HCEC 1CT (cell line): ENCODE measurements at regions not wholly inside any gene's neighbourhood (a gene's known extent, or its start where the extent isn't known, plus 50 kb on each side); places are given as distances from the start of the nearest gene placed in this dataset.
A peak's percentile ranks its signal among the peaks of the same experiment; 100 is the strongest.
"Not testable (repeated sequence)": the region's sequence is repeated elsewhere in the genome, so short reads cannot be mapped to it uniquely, and the experiment has no call there.

Experiments used
- DNase-seq: peaks from one replicate; pipeline ENCODE4 v3.0.0-alpha.2; 2017

DNA sequence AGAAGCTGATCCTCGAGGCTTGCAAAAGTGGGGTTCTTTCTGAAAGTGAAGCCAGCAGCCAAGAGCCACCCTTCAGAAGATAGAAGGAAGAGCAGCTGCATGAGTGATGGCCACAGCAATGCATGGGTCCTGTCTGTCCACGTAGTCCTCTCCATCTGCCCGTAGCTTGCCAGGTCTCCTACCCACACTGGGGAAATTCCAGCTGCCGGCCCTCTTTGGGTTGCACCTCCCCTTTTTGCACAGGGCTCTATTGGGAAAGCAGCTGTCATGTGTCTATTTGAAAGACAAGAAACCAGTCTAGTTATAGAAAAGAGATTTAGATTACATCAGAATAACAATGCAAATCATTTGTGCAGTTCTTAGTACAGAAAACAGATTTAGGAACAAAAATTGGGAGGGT lies 204.4 kb downstream of the GIPC2 start:
- DNase-seq: no peak

DNA sequence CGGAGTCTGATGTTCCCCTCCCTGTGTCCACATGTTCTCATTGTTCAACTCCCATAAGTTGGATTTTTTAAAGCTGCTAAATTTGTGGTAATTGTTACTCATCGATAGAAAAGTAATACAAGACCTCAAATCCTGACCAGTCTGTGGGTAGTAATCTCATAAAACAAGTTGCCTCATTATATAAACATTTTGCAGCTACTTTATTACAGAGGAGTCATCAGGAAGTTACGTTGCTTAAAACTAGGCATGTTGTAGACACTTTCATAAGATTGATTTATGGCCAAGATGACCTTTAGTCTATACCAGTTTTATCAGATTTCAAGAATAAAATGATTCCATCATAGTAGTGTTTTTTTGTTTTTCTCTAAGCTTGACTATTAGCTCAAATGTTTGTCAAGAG lies 208.8 kb downstream of the GIPC2 start:
- peak; percentile 93 for DNase-seq

DNA sequence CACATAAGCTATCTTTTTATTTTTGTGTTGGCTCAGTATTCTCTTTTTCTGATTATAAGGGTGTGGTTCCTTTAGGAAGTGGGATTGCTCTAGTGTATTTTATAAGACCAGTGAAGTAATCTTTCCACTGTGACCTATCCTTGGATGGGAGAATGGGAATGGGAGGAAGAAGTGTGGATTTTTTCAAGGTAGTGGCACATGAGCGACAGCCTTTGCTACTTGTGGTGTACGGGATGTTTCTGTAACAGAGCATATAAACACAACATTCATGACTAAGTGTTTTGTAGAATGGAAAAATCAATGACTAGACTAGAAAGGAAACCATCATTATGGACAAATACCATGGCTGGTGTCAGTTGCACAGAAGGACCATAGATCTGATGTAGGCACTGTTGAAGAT lies 209.6 kb downstream of the GIPC2 start:
- peak; percentile 71 for DNase-seq

DNA sequence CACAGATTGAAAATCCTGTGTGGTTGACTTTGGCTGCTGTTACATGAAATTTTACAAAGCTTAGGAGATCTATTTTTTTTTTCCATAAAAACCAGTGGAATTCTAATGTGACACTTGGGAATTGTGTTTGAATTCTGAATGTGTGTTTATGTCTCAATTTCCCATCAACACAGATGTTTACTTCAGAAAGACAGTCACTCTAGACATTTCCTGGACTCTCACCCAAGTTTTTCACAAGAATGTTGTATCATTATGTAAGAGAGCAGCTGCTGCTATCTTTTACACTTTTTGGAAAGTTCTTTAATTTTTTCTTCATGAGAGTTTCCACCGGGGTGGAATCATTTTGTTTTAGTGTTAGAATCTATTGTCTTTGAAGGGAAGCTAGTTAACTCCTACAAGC lies 210.1 kb downstream of the GIPC2 start:
- DNase-seq: no peak

DNA sequence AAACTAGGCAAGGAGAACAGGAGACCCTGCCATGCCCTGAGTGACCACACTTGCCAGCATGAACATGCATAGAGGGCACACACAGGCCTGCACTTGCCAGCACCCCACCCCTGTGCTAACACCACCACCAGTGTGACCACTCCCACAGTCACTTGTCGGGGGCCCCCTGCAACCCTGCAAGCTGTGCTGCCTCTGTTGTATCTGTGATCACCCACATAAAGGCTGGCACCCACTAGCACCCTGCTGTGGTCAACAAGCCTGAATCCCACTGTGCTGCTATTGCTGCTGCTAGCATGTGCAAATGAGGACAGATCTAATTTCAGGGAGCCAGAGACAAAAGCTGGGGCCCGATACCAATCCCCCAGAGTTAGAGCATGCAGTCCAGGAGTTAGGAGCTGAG lies 217.7 kb downstream of the GIPC2 start:
- DNase-seq: no peak

DNA sequence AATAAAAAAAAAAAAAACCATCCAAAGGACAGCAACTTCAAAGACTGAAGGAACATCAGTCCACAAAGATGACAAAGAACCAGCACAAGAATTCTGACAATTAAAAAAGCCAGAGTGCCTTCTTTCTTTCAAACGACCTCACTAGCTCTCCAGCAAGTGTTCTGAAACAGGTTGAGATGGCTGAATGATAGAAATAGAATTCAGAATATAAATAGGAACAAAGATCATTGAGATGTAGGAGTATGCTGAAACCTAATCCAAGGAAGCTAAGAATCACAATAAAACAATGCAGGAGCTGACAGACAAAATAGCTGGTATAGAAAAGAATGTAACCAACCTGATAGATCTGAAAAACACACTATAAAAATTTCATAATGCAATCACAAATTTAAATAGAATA lies 218.2 kb downstream of the GIPC2 start:
- no peak for DNase-seq

DNA sequence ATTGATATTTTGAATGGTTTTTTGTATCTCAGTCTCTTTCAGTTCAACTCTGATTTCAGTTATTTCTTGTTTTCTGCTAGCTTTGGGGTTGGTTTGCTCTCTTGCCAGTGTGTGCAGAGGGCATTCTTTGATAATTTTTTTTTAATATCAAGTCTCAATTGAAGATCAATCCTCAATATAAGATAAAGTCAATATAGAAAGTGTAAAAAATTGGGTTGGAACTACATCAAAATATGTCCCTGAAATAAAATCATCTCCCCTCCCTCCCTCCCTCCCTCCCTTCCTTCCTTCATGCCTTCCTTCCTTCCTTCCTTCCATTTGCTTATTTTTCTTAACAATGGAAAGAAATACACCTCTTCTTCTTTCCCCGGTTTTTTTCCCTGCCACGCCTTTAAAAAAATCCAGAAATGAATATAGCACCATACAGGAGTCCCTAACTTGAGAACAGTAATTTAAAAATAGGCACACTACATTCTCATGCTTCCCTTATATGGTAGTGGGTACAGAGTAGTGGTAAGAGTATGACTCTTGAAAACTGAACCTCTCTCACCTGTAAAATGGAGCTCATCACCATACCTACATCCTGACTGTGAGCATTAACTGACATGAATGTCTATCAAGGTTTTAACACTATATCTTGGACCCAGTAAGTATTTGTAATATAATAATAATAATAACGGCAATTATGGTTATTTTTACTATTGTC lies 221.9 kb downstream of the GIPC2 start:
- DNase-seq: no peak

DNA sequence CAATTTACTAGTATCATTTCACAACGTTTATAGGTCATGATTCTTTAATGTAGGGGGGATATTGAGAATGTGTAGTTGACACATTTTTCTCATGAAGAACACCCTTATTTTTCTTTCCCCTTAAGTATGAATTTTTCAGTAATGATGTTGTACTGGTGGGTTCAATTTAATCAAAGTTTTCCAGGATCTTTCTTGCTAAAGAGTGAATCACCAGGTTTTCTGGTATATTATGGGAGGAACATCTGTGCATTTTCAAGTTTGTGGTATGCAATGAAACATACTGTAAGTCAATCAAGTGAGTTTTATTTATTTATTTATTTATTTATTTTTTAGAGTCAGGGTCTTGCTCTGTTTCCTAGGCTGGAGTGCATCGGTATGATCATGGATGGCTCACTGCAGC lies 221.2 kb upstream of the PTGFR start:
- DNase-seq: no peak

DNA sequence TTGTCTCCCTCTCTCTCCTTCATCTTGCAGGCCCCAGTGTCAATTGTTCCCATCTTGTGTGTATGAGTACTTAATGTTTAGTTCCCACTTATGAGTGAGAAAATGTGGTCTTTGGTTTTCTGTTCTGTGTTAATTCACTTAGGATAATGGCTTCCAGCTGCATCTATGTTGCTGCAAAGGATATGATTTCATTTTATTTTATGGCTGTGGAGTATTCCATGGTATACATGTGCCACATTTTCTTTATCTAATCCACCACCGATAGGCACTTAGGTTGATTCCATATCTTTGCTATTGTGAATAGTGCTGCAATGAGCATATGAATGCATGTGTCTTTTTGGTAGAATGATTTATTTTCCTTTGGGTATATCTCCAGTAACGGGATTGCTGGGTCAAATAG lies 219.4 kb upstream of the PTGFR start:
- not testable (repeated sequence) for DNase-seq

DNA sequence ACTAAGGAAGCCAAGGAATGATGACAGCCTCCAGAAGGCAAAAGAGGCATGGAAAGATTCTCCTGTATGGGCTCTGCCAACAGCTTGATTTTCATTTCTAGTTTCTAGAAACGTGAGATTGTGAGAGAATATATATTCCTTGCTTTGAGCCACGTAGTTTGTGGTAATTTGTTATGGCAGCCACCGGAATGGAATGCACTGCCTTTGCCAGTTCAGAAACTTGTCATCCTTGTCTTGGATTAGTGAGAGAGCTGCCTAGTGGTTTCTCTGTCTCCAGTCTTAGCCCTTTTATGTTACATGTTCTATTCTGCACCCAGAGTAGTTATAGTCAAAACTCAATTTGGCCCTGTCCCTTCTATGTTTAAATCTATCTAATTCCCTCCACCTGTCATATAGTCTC lies 216.0 kb upstream of the PTGFR start:
- DNase-seq: peak; percentile 85

DNA sequence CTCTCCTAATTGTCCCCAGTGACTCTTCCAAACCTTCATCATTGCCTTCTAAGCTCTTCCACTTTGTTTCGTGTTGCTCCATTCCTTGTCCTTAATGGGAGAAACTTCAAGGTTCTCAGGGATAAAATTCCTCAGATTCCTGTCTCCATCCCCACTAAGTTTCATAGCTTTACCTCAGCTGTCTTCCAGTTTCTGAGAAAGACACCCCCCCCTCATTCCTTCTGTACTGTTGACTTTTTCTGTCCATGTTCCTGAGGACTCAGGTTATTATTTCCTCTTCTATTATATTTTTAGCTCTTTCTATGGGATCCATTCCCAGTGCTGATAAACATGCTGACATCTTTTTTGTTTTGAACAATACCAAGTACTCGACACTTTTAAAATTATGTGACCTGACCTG lies 215.3 kb upstream of the PTGFR start:
- DNase-seq: no peak

DNA sequence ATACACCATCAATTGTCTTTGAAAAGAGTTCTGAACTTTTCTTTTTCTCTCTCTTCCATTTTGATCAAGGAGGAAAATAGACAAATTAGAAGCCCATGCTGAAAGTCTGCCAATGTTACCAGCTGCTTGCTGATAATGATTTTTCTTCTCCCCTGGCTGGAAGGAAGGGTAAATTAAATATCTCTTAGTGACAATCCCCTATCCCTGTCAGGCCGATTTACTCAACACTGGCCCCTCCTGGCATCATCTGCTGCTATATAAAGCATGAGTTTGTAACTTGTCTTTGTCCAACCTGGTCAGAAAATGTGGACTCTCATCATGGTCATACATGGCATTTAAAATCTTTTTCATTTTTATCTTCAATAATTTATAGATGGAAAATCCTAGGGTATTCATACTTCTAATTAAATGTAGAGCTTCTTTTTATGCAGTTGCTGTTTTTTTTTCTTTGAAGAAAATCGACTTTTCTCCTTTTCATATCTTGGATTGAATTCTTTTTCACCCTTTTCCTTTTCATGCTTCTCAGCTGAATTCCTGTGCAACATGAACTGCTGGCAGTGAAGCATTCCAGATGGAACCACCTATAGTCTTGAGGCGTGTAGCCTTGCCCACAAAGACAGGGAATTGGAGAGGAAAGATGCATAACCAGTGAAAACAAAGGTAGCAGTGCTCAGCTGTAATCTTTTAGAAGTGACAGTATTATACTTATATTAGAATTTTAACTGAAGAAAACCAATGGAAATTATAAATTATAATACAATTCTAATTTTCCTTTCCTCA lies 214.7 kb upstream of the PTGFR start:
- no peak for DNase-seq

DNA sequence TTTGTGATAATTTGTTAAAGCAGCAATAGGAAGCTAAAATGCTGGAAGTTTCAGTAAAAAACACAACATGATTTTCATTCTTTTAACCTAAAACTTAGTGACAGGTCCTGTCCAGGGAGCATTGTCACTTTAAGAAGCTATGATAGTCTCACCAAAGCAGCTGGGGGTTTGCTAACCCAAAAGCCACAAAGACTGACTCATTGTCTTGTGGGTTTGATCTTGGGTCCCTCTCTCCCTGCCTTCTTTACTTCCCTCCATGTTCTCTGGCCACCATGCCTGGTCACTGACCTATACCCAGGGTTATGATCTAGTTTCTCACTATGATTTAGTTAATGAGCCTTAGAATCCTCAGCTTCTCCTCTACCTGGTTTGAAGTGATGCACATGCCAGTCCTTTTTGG lies 213.5 kb upstream of the PTGFR start:
- peak; percentile 87 for DNase-seq

DNA sequence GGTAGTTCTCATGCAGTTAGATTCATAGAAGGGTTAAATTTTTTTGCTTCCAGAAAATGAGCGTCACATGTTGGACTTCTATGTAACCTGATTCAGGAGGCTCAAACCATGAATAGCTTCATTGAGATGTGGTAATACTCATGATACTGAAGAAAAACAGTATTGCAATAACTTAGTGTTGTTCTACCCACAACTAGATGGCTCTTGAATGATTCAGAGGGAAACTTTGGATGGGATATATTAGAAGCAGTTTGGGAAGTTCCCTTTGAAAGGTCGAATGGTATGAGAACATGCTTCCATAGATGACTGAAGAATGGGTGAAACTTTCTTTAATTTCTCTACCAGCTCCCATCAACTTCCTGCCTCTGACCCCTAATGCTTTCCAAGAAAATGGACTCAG lies 211.7 kb upstream of the PTGFR start:
- DNase-seq: peak; percentile 97

DNA sequence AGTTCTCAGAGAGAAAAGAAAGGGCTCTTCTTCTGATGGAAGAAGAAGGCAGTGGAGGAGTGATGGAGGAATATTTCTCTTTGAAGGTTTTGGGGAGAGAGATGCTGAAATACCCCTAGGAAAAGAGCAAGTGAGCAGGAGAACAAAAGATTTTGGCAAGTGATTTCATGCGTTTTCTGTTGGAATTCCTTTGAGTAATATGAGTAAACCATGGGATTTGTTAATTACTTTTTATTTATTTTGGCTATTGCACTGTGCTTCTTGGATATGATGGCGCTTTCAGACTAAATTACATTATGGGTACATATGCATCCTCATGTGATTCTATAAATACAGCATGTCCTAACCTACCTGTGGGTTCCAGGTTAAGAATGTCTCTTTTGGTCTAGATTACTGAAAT lies 210.1 kb upstream of the PTGFR start:
- DNase-seq: no peak

DNA sequence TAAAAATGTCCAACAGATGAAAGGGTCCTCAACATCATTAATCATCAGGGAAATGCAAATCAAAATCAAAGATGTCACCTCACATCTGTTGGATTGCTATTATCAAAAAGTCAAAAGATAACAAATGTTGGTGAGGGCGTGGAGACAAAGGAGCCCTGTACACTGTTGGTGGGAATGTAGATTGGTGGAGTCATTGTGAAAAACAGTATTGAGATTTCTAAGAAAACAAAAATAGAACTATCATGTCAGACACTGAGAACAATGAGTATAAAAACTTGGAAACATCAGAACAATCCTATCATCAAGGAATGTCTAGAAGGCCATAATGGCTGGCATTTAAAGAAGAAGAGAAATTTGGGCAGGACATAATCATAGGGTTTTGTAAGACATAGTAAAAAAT lies 209.2 kb upstream of the PTGFR start:
- DNase-seq: no peak

DNA sequence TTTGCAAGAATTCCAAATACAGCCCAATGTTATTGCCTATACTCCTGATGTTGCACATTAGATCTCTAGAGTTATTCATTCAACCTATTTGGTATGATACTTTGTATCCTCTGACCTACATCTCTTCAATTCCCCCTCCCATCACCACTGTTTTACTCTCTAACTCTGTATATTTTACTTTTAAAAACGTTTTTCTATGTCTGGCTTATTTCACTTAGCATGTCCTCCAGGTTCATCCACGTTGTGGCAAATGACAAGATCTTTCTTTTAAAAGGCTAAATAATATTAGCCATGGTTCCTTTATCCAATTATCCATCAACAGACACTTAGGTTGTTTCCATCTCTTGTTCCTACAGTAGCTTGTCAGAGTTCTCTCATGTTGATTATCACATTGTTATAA lies 207.1 kb upstream of the PTGFR start:
- DNase-seq: no peak

DNA sequence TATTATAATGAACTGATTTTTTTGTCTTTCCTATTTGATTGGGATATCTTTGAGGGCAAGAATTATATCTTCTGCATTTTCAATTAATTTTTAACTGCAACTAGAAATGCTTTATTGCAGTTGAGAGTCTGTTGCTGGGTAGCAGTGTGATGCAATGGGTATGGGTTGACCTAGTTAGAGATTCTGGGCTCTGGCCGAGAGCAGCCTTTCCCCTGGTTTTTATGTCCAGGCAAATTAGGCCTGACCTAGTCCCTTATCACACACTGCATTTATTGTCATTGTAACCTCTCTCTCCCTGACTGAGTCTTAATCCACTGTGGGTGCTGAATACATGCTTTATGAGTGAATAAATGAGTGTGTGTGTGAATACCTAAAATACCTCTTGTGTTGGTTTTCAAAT lies 206.4 kb upstream of the PTGFR start:
- DNase-seq: no peak

DNA sequence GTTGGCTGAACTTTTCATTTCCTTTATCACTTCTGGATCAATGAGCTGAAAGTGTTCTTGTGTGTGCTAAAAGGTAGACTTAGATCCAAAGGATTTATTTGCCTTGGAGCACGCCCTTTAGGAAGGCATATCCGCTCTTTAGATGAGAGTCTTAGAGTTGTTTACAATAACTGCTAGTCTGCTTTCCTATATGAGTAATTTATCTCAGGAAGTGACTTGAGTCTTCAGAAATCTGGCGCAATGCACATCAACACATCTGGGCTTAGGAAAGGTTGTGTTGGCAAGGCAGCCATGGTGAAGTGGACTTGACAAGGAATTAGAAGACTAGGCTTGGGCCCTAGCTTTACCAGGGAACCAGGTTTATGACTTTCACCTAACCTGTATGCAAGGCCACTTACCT lies 204.1 kb upstream of the PTGFR start:
- peak; percentile 97 for DNase-seq

DNA sequence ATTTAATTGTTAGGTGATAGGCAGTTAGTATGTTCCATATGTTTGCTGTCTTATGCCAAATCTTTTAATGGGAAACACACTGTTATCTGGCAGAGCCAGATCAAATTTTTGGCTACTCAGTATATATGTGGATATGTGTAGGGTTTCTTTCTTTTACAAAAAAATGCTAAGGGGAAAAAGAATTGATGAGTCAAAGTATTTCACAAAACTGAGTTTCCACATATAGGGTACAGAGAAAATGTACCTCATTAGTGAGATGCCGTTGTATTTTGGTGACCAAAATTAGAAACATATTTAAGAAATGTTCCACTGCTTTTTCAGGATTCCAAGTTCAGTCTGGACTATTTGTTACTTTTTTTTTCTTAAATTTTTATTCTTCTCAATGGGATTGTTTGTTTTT lies 201.2 kb upstream of the PTGFR start:
- peak; percentile 42 for DNase-seq

DNA sequence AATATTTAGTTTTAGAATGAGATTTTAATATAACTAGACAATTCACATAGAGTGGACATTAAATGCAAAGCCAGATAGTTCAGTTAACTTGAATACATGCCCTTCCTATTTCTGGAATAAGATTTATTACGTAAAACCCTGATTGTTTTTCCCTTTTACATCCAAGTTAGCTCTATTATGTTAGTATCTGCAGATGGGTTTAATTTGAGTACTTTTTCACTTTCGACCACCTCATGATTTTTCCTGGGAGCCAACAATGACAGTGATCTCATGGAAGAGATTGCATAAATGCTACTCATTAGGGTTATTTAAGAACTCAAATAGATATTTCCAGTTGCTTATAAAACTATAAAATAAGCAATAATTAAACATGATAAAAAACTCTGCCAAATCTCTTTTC lies 199.4 kb upstream of the PTGFR start:
- DNase-seq: no peak

DNA sequence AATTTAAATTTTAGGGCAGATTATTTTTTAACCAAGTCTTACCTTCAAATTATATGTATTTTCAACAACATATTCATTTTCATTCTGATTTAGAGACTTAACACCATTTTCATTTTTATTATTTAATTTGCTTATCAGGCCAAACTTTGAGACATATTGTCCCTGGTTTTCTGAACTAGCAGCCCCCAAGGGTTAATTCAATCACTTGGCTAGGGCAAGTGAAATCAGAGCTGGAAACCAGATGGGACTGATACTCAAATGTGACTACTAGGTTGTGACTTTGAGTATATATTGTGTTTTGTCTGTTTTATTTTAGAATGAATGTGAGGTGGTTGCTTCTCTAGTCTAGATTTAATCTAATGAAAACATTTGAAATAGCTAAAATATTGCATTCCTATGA lies 198.9 kb upstream of the PTGFR start:
- DNase-seq: no peak

DNA sequence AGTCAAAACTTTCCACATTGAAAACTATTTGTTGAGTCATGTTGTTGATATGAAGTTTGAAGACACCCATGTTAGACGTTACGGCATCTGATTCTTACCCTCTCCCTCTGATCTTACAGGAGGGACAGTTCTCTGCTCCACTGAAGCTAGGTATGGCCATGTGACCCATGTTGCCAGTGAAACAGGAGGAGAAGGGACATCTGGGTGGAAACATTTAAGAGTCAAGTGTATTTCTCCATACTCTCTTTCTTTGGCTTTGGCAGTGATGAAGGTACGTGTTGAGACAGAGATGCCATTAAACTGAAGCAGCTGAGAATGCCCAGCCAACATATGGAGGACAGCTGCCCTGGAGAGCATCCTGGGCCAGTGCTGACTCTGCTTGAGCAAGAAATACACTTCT lies 198.4 kb upstream of the PTGFR start:
- peak; percentile 71 for DNase-seq

DNA sequence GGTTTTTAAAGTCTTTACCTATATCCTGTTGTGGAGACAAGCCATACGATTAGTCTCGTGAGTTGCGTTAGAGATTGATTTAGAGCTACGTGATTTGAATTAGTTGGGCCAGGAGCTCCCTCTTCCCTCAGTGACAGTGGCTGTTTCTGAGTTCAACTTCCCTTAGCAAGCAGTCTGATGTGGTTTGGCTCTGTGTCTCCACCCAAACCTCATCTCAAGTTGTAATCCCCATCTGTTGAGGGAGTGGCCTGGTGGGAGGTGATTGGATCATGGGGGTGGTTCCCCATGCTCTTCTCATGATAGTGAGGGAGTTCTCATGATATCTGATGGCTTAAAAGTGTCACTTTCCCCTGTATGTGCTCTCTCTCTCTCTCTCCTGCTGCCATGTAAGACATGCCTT lies 192.9 kb upstream of the PTGFR start:
- no peak for DNase-seq

DNA sequence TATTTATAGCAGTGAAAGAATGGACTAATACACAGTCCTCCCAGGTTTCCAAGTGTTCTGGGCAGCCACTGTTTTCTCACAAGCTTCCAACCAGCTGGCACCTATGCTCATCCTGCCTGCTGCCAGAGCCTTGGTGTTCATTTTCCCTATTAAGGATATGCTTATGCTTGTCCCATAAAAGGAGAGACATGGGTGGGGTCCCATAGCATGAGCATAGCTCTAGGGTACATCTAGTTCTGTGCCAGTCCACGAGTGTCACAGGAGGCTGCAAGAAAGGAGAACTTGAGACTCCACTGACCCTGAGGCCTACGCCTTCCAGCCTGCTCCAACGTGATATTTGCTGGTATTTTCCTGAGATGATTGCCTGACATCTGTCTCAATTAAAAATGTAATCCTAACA lies 192.4 kb upstream of the PTGFR start:
- no peak for DNase-seq
